ENCODE measurements at regions not wholly inside any gene's neighbourhood (a gene's known extent, or its start where the extent isn't known, plus 50 kb on each side); places are given as distances from the start of the nearest gene placed in this dataset.

GRCh38 chr3:71916747-71917369, 131.9 kb upstream of the PROK2 start:
- no peak for TF ChIP-seq CTCF (IDR thresholded peaks at IDR 0.05 in 4 of 5, conservative IDR thresholded peaks at IDR 0.05 in 1 of 5)
- TF ChIP-seq POLR2A (IDR thresholded peaks at IDR 0.05) = no peak

Data from gastrocnemius medialis (tissue), 4 donors.